HFFc6 (cell line): ENCODE measurements at regions not wholly inside any gene's neighbourhood (a gene's known extent, or its start where the extent isn't known, plus 50 kb on each side); places are given as distances from the start of the nearest gene placed in this dataset.
"Not testable (repeated sequence)": the region's sequence is repeated elsewhere in the genome, so short reads cannot be mapped to it uniquely, and the experiment has no call there.

Experiments used
- DNase-seq: peaks from one replicate; pipeline ENCODE4 v3.0.0-alpha.2; 2018
- H3K27ac Mint-ChIP-seq: 2 replicates; pipeline ENCODE4 v1.8.0; 2020; ENCODE audit warnings: mild to moderate bottlenecking, mixed read lengths
- H3K27me3 Mint-ChIP-seq: 2 replicates; pipeline ENCODE4 v1.8.0; 2021; ENCODE audit warnings: mild to moderate bottlenecking, moderate library complexity, mixed read lengths; ENCODE audit not compliant: insufficient read depth
- H3K36me3 Mint-ChIP-seq: 2 replicates; pipeline ENCODE4 v1.8.0; 2021; ENCODE audit warnings: low read depth, mixed read lengths
- H3K4me1 Mint-ChIP-seq: 2 replicates; pipeline ENCODE4 v1.8.0; 2020; ENCODE audit warnings: low read depth, mixed read lengths
- H3K4me3 Mint-ChIP-seq: 2 replicates; pipeline ENCODE4 v1.8.0; 2020; ENCODE audit warnings: mild to moderate bottlenecking, moderate library complexity, mixed read lengths
- H3K9me3 Mint-ChIP-seq: 2 replicates; pipeline ENCODE4 v1.8.0; 2020; ENCODE audit warnings: mild to moderate bottlenecking, mixed read lengths
- CTCF ChIP-seq: fragments of 200-600 bp; sonication (generic); IDR thresholded peaks from 2 replicates; pipeline ENCODE4 v1.5.0; 2021; ENCODE audit warnings: antibody characterized with exemption, mild to moderate bottlenecking

GRCh38 chr2:187654535-187654934 lies 100.3 kb upstream of the TFPI start:
- no peak for DNase-seq
- no peaks in the 10 kb centered on the region for H3K4me1 Mint-ChIP-seq
- no peak overlapping the region for H3K4me3 Mint-ChIP-seq
- no peaks in the 10 kb centered on the region for H3K9me3 Mint-ChIP-seq
- TF ChIP-seq CTCF = no peak
- H3K27me3 Mint-ChIP-seq = no peaks in the 10 kb centered on the region; the same call in 1 of the 2 replicates
- H3K36me3 Mint-ChIP-seq = no peaks in the 10 kb centered on the region
- no peak overlapping the region for H3K27ac Mint-ChIP-seq

GRCh38 chr2:187655001-187655400 lies 100.8 kb upstream of the TFPI start:
- H3K4me1 Mint-ChIP-seq = no peaks in the 10 kb centered on the region
- TF ChIP-seq CTCF = no peak
- no peak overlapping the region for H3K27ac Mint-ChIP-seq
- H3K36me3 Mint-ChIP-seq = no peaks in the 10 kb centered on the region
- H3K9me3 Mint-ChIP-seq = no peaks in the 10 kb centered on the region
- no peak overlapping the region for H3K4me3 Mint-ChIP-seq
- DNase-seq = no peak
- no peaks in the 10 kb centered on the region; the same call in 1 of the 2 replicates for H3K27me3 Mint-ChIP-seq

GRCh38 chr2:187656123-187656522 lies 101.9 kb upstream of the TFPI start:
- H3K4me1 Mint-ChIP-seq = no peaks in the 10 kb centered on the region
- H3K27ac Mint-ChIP-seq = no peak overlapping the region
- no peak for TF ChIP-seq CTCF
- no peaks in the 10 kb centered on the region; the same call in 1 of the 2 replicates for H3K27me3 Mint-ChIP-seq
- no peaks in the 10 kb centered on the region for H3K9me3 Mint-ChIP-seq
- no peak overlapping the region for H3K4me3 Mint-ChIP-seq
- DNase-seq = no peak
- H3K36me3 Mint-ChIP-seq = no peaks in the 10 kb centered on the region

GRCh38 chr2:187658952-187659525 lies 104.8 kb upstream of the TFPI start:
- no peaks in the 10 kb centered on the region for H3K36me3 Mint-ChIP-seq
- no peaks in the 10 kb centered on the region; the same call in 1 of the 2 replicates for H3K27me3 Mint-ChIP-seq
- no peak overlapping the region for H3K27ac Mint-ChIP-seq
- H3K4me3 Mint-ChIP-seq = no peak overlapping the region
- peak; percentile 67 for TF ChIP-seq CTCF
- no peaks in the 10 kb centered on the region for H3K4me1 Mint-ChIP-seq
- peak; percentile 13 for DNase-seq
- H3K9me3 Mint-ChIP-seq = no peaks in the 10 kb centered on the region

GRCh38 chr2:187676050-187676449 lies 121.8 kb upstream of the TFPI start:
- H3K4me3 Mint-ChIP-seq, H3K9me3 Mint-ChIP-seq, DNase-seq, H3K36me3 Mint-ChIP-seq, H3K27ac Mint-ChIP-seq, H3K27me3 Mint-ChIP-seq: not testable (repeated sequence)
- peaks cover 16% of the 10 kb centered on the region for H3K4me1 Mint-ChIP-seq

- peak; percentile 50 for DNase-seq
- no peaks in the 10 kb centered on the region for H3K36me3 Mint-ChIP-seq
- H3K9me3 Mint-ChIP-seq = no peaks in the 10 kb centered on the region
- no peak for TF ChIP-seq CTCF
- peaks cover 16% of the 10 kb centered on the region for H3K4me1 Mint-ChIP-seq
- peaks cover 2% of the 10 kb centered on the region; the same call in 1 of the 2 replicates for H3K27me3 Mint-ChIP-seq
- H3K27ac Mint-ChIP-seq = no peak overlapping the region
- H3K4me3 Mint-ChIP-seq = no peak overlapping the region
Observed at GRCh38 chr2:187679454-187679853, 125.2 kb upstream of the TFPI start.
